Mesendoderm (in vitro differentiated cells): ENCODE measurements at regions not wholly inside any gene's neighbourhood (a gene's known extent, or its start where the extent isn't known, plus 50 kb on each side); places are given as distances from the start of the nearest gene placed in this dataset.

Source experiments
- DNase-seq: peaks from one replicate; pipeline ENCODE4 v3.0.0; 2013
- H2AK5ac ChIP-seq: 2 replicates; pipeline ENCODE4 v1.6.1; 2013; ENCODE audit warnings: low read length, inconsistent platforms
- H2BK120ac ChIP-seq: 2 replicates; pipeline ENCODE4 v1.6.1; 2013; ENCODE audit warnings: low read depth, mild to moderate bottlenecking, low read length, moderate library complexity, mixed read lengths
- H2BK15ac ChIP-seq: replicated peaks from 2 replicates; pipeline ENCODE4 v1.6.1; 2013; ENCODE audit warnings: low read depth, mild to moderate bottlenecking, moderate library complexity
- H2BK5ac ChIP-seq: 2 replicates; pipeline ENCODE4 v1.6.1; 2013; ENCODE audit warnings: low read length, inconsistent platforms
- H3K18ac ChIP-seq: 2 replicates; pipeline ENCODE4 v1.6.1; 2013; ENCODE audit warnings: mild to moderate bottlenecking, low read length, mixed read lengths
- H3K23ac ChIP-seq: one replicate; pipeline ENCODE4 v1.6.1; 2013; ENCODE audit warnings: low read length
- H3K27ac ChIP-seq: 2 replicates; pipeline ENCODE4 v1.5.1; 2013; ENCODE audit warnings: low read depth, mild to moderate bottlenecking, inconsistent platforms, low read length, moderate library complexity
- H3K27me3 ChIP-seq: 2 replicates; pipeline ENCODE4 v1.6.1; 2013; ENCODE audit warnings: low read length, control low read depth, mild to moderate bottlenecking, inconsistent platforms; ENCODE audit not compliant: insufficient read depth, poor library complexity
- H3K36me3 ChIP-seq: 2 replicates; pipeline ENCODE4 v1.6.1; 2013; ENCODE audit warnings: low read length, inconsistent platforms; ENCODE audit not compliant: control insufficient read depth, insufficient read depth
- H3K4ac ChIP-seq: one replicate; pipeline ENCODE4 v1.6.1; 2013; ENCODE audit warnings: low read depth, mild to moderate bottlenecking, low read length, moderate library complexity
- H3K4me1 ChIP-seq: 2 replicates; pipeline ENCODE4 v1.6.1; 2013; ENCODE audit warnings: low read depth, low read length, inconsistent platforms; ENCODE audit not compliant: control insufficient read depth
- H3K4me2 ChIP-seq: 2 replicates; pipeline ENCODE4 v1.6.1; 2013; ENCODE audit warnings: low read length
- H3K4me3 ChIP-seq: 2 replicates; pipeline ENCODE4 v1.5.1; 2013; ENCODE audit warnings: mild to moderate bottlenecking, low read length
- H3K56ac ChIP-seq: one replicate; pipeline ENCODE4 v1.6.1; 2013; ENCODE audit warnings: low read length
- H3K79me1 ChIP-seq: 2 replicates; pipeline ENCODE4 v1.6.1; 2013; ENCODE audit warnings: low read length, inconsistent platforms
- H3K79me2 ChIP-seq: 2 replicates; pipeline ENCODE4 v1.6.1; 2013; ENCODE audit warnings: mild to moderate bottlenecking, low read length; ENCODE audit not compliant: control insufficient read depth, insufficient read depth
- H3K9ac ChIP-seq: 2 replicates; pipeline ENCODE4 v1.6.1; 2013; ENCODE audit warnings: low read length, inconsistent platforms
- H4K5ac ChIP-seq: one replicate; pipeline ENCODE4 v1.6.1; 2013; ENCODE audit warnings: low read length
- H4K8ac ChIP-seq: one replicate; pipeline ENCODE4 v1.6.1; 2013; ENCODE audit warnings: low read depth, mild to moderate bottlenecking, control low read depth, low read length, moderate library complexity
- WGBS: extraction: QIAGEN DNeasy Blood & Tissue Kit; methylation state at CpG from one replicate; pipeline ENCODE4 v1.1.7; 2013; ENCODE audit warnings: low lambda C conversion rate, missing lambda C conversion rate; ENCODE audit not compliant: insufficient coverage; ENCODE audit errors: extremely low coverage; 5-methylcytosine and 5-hydroxymethylcytosine counted together

DNA sequence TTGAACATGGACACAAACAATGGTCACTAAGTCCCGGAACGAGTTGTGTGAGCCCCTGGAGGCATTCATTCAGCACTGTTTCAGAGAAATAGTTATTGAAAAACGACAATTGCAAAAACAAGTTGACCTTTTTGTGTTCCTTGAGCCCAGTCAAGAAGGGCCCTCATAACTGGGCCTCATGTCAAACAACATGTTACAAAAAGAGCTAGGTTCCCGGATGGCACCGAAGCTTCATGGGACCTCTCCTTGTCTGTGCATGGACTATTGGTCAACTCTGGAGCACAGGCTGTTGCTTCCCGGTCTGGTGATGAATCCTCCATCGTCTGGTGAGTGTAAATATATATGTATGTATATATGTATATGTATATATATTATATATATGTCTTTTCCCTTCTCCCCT, 176.6 kb downstream of the ALG10 start:
- no peaks in the 10 kb centered on the region for H3K4me1 ChIP-seq
- no peaks in the 10 kb centered on the region for H3K79me2 ChIP-seq
- no peak overlapping the region for H2BK15ac ChIP-seq
- DNase-seq: no peak
- no peak overlapping the region for H3K23ac ChIP-seq
- H3K18ac ChIP-seq: no peak overlapping the region
- no peak overlapping the region for H4K8ac ChIP-seq
- H3K79me1 ChIP-seq: no peaks in the 10 kb centered on the region
- no peak overlapping the region for H3K4ac ChIP-seq
- no peaks in the 10 kb centered on the region for H3K27me3 ChIP-seq
- no peak overlapping the region for H2BK5ac ChIP-seq
- no peak overlapping the region for H3K27ac ChIP-seq
- H3K4me2 ChIP-seq: no peak overlapping the region
- no peak overlapping the region for H3K9ac ChIP-seq
- no peak overlapping the region for H2AK5ac ChIP-seq
- H2BK120ac ChIP-seq: no peak overlapping the region
- no peak overlapping the region for H3K4me3 ChIP-seq
- WGBS: no CpG with 5 or more reads among the region's 7 CpGs
- no peak overlapping the region for H3K56ac ChIP-seq
- H3K36me3 ChIP-seq: no peaks in the 10 kb centered on the region
- H4K5ac ChIP-seq: no peak overlapping the region

DNA sequence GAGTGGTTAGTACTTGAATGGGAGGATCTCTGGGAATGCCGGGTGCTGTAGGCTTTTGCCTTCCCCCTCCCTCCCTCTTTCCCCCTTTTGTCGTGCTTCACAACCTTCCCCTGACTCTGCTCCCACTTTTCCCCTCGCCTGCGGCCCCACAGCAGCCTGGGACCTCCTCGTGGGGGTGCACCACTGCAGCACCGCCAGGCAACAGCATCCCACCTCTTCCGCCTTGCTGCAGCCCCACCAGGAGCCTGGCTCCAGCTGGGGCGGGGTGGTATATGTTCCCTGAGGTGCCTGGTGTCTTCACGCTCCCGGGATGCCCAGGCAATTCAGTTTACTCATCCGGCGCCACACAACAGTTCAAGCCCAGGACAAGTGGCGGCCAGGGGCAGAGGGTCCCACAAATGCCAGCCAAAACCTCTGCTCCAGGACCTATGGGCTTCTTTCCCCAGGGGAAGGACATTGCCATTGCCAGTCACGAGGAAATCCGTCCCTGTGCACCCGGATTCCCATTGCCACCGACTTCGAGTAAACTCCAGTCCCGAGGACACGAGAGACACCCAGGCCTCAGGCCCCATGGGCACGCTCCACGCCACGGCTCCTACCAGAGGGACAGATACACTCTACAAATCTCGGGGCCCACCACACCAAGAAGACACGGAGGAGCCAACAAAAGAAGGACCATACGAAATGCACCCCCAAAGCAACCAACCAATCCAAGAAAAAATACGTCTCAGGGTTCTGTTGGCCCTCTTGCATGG, 181.7 kb downstream of the ALG10 start:
- no peak overlapping the region for H2BK15ac ChIP-seq
- H2AK5ac ChIP-seq: no peak overlapping the region
- H3K36me3 ChIP-seq: no peaks in the 10 kb centered on the region
- H3K4ac ChIP-seq: no peak overlapping the region
- H3K79me2 ChIP-seq: no peaks in the 10 kb centered on the region
- H3K18ac ChIP-seq: no peak overlapping the region
- no peak overlapping the region for H4K5ac ChIP-seq
- WGBS: no CpG with 5 or more reads among the region's 27 CpGs
- no peak overlapping the region for H2BK5ac ChIP-seq
- no peak for DNase-seq
- no peak overlapping the region for H3K4me2 ChIP-seq
- no peaks in the 10 kb centered on the region for H3K79me1 ChIP-seq
- no peak overlapping the region for H3K56ac ChIP-seq
- H3K23ac ChIP-seq: no peak overlapping the region
- H3K27ac ChIP-seq: no peak overlapping the region
- H2BK120ac ChIP-seq: no peak overlapping the region
- no peaks in the 10 kb centered on the region for H3K4me1 ChIP-seq
- H3K9ac ChIP-seq: no peak overlapping the region
- H3K4me3 ChIP-seq: no peak overlapping the region
- no peaks in the 10 kb centered on the region for H3K27me3 ChIP-seq
- no peak overlapping the region for H4K8ac ChIP-seq

DNA sequence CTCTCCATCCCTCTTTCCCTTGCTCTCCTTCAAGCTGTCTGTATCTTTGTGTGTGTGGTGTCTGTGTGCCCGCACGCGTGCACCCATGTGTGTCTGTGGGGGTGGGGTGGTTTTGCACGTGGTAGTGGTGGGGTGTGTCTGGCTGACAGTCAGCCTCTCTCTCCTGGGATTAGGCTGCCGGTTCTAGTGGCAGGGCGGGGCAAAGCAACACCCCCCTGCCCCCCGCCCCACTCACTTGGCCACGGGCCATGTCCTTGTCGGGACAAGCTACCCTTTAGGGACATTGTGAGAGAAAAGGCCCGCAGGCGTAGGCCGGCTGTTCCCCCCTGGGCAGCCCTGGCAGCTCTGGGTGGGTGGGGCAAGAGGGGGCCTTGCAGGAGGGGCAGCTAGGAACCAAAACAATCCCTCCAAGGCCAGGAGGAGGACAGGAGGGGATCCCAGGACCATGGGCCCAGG, 182.6 kb downstream of the ALG10 start:
- Histone ChIP-seq H3K56ac (no peak overlapping the region), H3K79me1 (no peaks in the 10 kb centered on the region), H3K27ac (no peak overlapping the region), H3K18ac (no peak overlapping the region), H3K4me2 (no peak overlapping the region), H3K27me3 (no peaks in the 10 kb centered on the region), H2AK5ac (no peak overlapping the region), H4K5ac (no peak overlapping the region), H2BK120ac (no peak overlapping the region), H2BK15ac (no peak overlapping the region), H2BK5ac (no peak overlapping the region), H3K4ac (no peak overlapping the region), H3K23ac (no peak overlapping the region), H3K4me3 (no peak overlapping the region), H3K9ac (no peak overlapping the region), H3K36me3 (no peaks in the 10 kb centered on the region), H3K79me2 (no peaks in the 10 kb centered on the region), H3K4me1 (no peaks in the 10 kb centered on the region), H4K8ac (no peak overlapping the region)
- no CpG with 5 or more reads among the region's 12 CpGs for WGBS
- no peak for DNase-seq

DNA sequence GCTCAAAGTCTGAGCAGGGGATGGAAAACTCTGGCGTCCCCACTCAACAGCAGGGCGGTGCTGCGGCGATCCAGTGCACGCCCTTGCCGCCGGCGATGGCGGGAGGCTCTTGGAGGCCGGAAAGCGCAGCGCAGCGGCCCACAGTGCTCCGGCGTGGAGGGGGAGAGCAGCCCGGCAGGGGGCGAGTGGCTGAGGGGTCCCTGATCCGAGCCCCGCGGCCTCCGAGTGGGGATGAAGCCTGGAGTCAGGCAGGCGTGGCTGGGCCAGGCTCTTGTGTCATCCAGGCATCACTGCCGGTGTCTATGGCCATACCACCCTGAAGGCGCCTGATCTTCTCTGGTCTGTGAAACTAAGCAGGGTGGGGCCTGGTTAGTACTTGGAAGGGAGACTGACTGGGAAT, 183.1 kb downstream of the ALG10 start:
- no peaks in the 10 kb centered on the region for H3K79me2 ChIP-seq
- H4K5ac ChIP-seq: no peak overlapping the region
- H4K8ac ChIP-seq: no peak overlapping the region
- no peaks in the 10 kb centered on the region for H3K79me1 ChIP-seq
- H3K4me3 ChIP-seq: no peak overlapping the region
- H3K4me1 ChIP-seq: no peaks in the 10 kb centered on the region
- no peak overlapping the region for H3K18ac ChIP-seq
- H3K9ac ChIP-seq: no peak overlapping the region
- H2AK5ac ChIP-seq: no peak overlapping the region
- H3K4me2 ChIP-seq: no peak overlapping the region
- no peaks in the 10 kb centered on the region for H3K27me3 ChIP-seq
- no peak overlapping the region for H2BK120ac ChIP-seq
- no peak overlapping the region for H3K27ac ChIP-seq
- no peak for DNase-seq
- no peaks in the 10 kb centered on the region for H3K36me3 ChIP-seq
- H3K56ac ChIP-seq: no peak overlapping the region
- H3K4ac ChIP-seq: no peak overlapping the region
- whole genome bisulfite sequencing: no CpG with 5 or more reads among the region's 24 CpGs
- H2BK15ac ChIP-seq: no peak overlapping the region
- H2BK5ac ChIP-seq: no peak overlapping the region
- H3K23ac ChIP-seq: no peak overlapping the region

DNA sequence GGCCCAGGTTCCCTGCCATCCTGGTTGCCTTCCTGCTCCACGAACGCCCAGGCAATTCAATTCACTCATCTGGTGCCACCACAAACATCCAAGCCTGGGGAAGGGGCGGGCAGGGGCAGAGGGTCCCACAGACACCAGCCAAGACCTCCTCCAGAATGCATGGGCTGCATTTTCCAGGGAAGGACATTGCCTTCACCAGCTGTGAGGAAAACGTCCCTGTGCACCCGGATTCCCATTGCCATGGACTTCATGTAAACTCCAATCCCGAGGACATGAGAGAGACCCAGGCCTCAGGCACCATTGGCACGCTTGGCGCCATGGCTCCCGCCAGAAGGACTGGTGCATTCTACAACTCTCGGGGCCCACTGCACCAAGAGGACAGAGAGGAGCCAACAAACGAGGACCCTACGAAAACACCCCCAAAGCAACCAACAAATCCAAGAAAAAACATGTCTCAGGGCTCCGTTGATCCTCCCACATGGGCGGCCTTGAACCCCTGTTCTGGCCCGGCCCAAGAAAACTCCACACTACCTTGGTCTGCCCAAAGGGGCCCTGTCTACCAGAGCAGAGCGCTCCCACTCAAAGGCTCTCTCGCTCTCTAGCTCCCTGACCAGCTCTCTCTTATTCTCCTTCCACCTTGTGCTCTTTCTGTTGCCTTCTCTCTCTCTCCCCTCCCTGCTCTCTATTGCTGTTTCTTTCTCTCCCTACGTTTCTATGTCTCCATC, 183.9 kb downstream of the ALG10 start:
- Histone ChIP-seq H3K4me3 (no peak overlapping the region), H4K5ac (no peak overlapping the region), H2BK120ac (no peak overlapping the region), H3K18ac (no peak overlapping the region), H3K9ac (no peak overlapping the region), H3K56ac (no peak overlapping the region), H3K4ac (no peak overlapping the region), H3K4me2 (no peak overlapping the region), H3K79me2 (no peaks in the 10 kb centered on the region), H3K79me1 (no peaks in the 10 kb centered on the region), H4K8ac (no peak overlapping the region), H3K27ac (no peak overlapping the region), H2BK15ac (no peak overlapping the region), H2AK5ac (no peak overlapping the region), H3K4me1 (no peaks in the 10 kb centered on the region), H2BK5ac (no peak overlapping the region), H3K23ac (no peak overlapping the region), H3K36me3 (no peaks in the 10 kb centered on the region), H3K27me3 (no peaks in the 10 kb centered on the region)
- no peak for DNase-seq
- WGBS: no CpG with 5 or more reads among the region's 18 CpGs
